Transverse colon (tissue), 4 donors: ENCODE measurements at regions not wholly inside any gene's neighbourhood (a gene's known extent, or its start where the extent isn't known, plus 50 kb on each side); places are given as distances from the start of the nearest gene placed in this dataset.

Experiments used
- CTCF ChIP-seq, 5 experiments: fragments of 200-600 bp in 3 of 5; fragments of 450-650 bp in 2 of 5; sonication (generic) in 3 of 5; IDR thresholded peaks; 1 replicate in 2 of 5; 2 replicates in 3 of 5; pipeline ENCODE4 v1.5.1; 2016 to 2017; ENCODE audit warnings: antibody characterized with exemption in 5 of 5, inconsistent platforms in 3 of 5, mild to moderate bottlenecking in 2 of 5, moderate library complexity in 1 of 5
- POLR2AphosphoS5 ChIP-seq, 3 donors: sonication (generic); formaldehyde crosslinking; IDR thresholded peaks; one replicate each; pipeline ENCODE4 v1.6.1; 2016; ENCODE audit warnings: antibody characterized with exemption in 3 of 3

- no peak for TF ChIP-seq CTCF (IDR thresholded peaks at IDR 0.05)
- TF ChIP-seq POLR2AphosphoS5 (IDR thresholded peaks at IDR 0.05): no peak
Measured at GRCh38 chr17:70599198-70599597, 429.9 kb downstream of the KCNJ2 start.
